ENCODE measurements at regions not wholly inside any gene's neighbourhood (a gene's known extent, or its start where the extent isn't known, plus 50 kb on each side); places are given as distances from the start of the nearest gene placed in this dataset.

- Histone ChIP-seq H3K4me1 (ENCODE audit: control insufficient read depth in 2 of 2, insufficient read depth in 2 of 2, low read length in 2 of 2) (no peaks in the 10 kb centered on the region), H3K9me3 (ENCODE audit: control extremely low read depth in 1 of 3, control insufficient read depth in 2 of 3, insufficient read depth in 1 of 3, low read length in 2 of 3) (peaks cover 0 to 3% (median 1%) of the 10 kb centered on the region in 3 donors), H3K79me2 (ENCODE audit: control insufficient read depth, insufficient read depth, low read length) (no peaks in the 10 kb centered on the region), H3K27ac (ENCODE audit: low read length in 2 of 2) (no peak overlapping the region), H3K36me3 (replicated peaks in 1 of 2; ENCODE audit: control extremely low read depth in 1 of 2, control insufficient read depth in 1 of 2, extremely low read depth in 1 of 2, insufficient read depth in 2 of 2, low read length in 1 of 2) (no peaks in the 10 kb centered on the region), H4K20me1 (ENCODE audit: control insufficient read depth, insufficient read depth, low read length, poor library complexity, severe bottlenecking) (no peaks in the 10 kb centered on the region), H3K9ac (ENCODE audit: low read length) (no peak overlapping the region), H2AFZ (ENCODE audit: insufficient read depth, low read depth, low read length, poor library complexity, severe bottlenecking) (no peak overlapping the region), H3K27me3 (replicated peaks in 1 of 4; ENCODE audit: control extremely low read depth in 1 of 4, control insufficient read depth in 3 of 4, insufficient read depth in 4 of 4, low read length in 3 of 4) (no peaks in the 10 kb centered on the region), H3K4me2 (replicated peaks; ENCODE audit: low read depth, low read length, poor library complexity, severe bottlenecking) (no peak overlapping the region), H3K4me3 (ENCODE audit: control extremely low read depth in 1 of 5, extremely low read depth in 1 of 5, insufficient read depth in 1 of 5, low read depth in 2 of 5, low read length in 4 of 5) (no peak overlapping the region)
- DNase-seq (no peak), ATAC-seq (ENCODE audit: low read depth) (no peak)
- intact Hi-C loops (cut with micrococcal nuclease) = no loop called here
- Mint-ChIP-seq H3K4me3 (no peak overlapping the region), H3K27ac (no peak overlapping the region), H3K9me3 (ENCODE audit: insufficient read depth) (peaks cover 5% of the 10 kb centered on the region), H3K4me1 (no peaks in the 10 kb centered on the region), H3K27me3 (peaks cover 3% of the 10 kb centered on the region)
- ChIA-PET POLR2A (no interaction called here), CTCF (no interaction called here)
- 77% methylated on average over 4 of the region's 4 CpGs for WGBS (ENCODE audit: insufficient coverage)
- no peak for TF ChIP-seq EZH2 (IDR thresholded peaks at IDR 0.05; ENCODE audit: borderline replicate concordance, insufficient read depth, low read depth, low read length, poor library complexity, severe bottlenecking)
- no peak for TF ChIP-seq CTCF (IDR thresholded peaks at IDR 0.05)
Measured at GRCh38 chr20:52631469-52631868, 340.7 kb upstream of the TSHZ2 start.

GRCh38 chr20:52630138-52630537 lies 342.0 kb upstream of the TSHZ2 start:
- no peak for TF ChIP-seq CTCF (IDR thresholded peaks at IDR 0.05)
- no peak for TF ChIP-seq EZH2 (IDR thresholded peaks at IDR 0.05; ENCODE audit: borderline replicate concordance, insufficient read depth, low read depth, low read length, poor library complexity, severe bottlenecking)
- Histone ChIP-seq H3K9ac (ENCODE audit: low read length) (no peak overlapping the region), H3K79me2 (ENCODE audit: control insufficient read depth, insufficient read depth, low read length) (no peaks in the 10 kb centered on the region), H3K27ac (ENCODE audit: low read length in 2 of 2) (no peak overlapping the region), H4K20me1 (ENCODE audit: control insufficient read depth, insufficient read depth, low read length, poor library complexity, severe bottlenecking) (no peaks in the 10 kb centered on the region), H3K36me3 (replicated peaks in 1 of 2; ENCODE audit: control extremely low read depth in 1 of 2, control insufficient read depth in 1 of 2, extremely low read depth in 1 of 2, insufficient read depth in 2 of 2, low read length in 1 of 2) (no peaks in the 10 kb centered on the region), H3K4me3 (ENCODE audit: control extremely low read depth in 1 of 5, extremely low read depth in 1 of 5, insufficient read depth in 1 of 5, low read depth in 2 of 5, low read length in 4 of 5) (no peak overlapping the region), H3K9me3 (ENCODE audit: control extremely low read depth in 1 of 3, control insufficient read depth in 2 of 3, insufficient read depth in 1 of 3, low read length in 2 of 3) (peaks cover 0 to 3% (median 1%) of the 10 kb centered on the region in 3 donors), H2AFZ (ENCODE audit: insufficient read depth, low read depth, low read length, poor library complexity, severe bottlenecking) (no peak overlapping the region), H3K4me2 (replicated peaks; ENCODE audit: low read depth, low read length, poor library complexity, severe bottlenecking) (no peak overlapping the region), H3K27me3 (replicated peaks in 1 of 4; ENCODE audit: control extremely low read depth in 1 of 4, control insufficient read depth in 3 of 4, insufficient read depth in 4 of 4, low read length in 3 of 4) (no peaks in the 10 kb centered on the region), H3K4me1 (ENCODE audit: control insufficient read depth in 2 of 2, insufficient read depth in 2 of 2, low read length in 2 of 2) (no peaks in the 10 kb centered on the region)
- DNase-seq = no peak
- intact Hi-C loops (cut with micrococcal nuclease) = no loop called here
- peaks cover 5% of the 10 kb centered on the region for H3K9me3 Mint-ChIP-seq (ENCODE audit: insufficient read depth)
- CTCF ChIA-PET = no interaction called here
- POLR2A ChIA-PET = no interaction called here
- no peak for ATAC-seq (ENCODE audit: low read depth)
- no peak overlapping the region for H3K27ac Mint-ChIP-seq
- 69% methylated on average over 2 of the region's 2 CpGs for WGBS (ENCODE audit: insufficient coverage)
- no peaks in the 10 kb centered on the region for H3K4me1 Mint-ChIP-seq
- peaks cover 6% of the 10 kb centered on the region for H3K27me3 Mint-ChIP-seq
- no peak overlapping the region for H3K4me3 Mint-ChIP-seq
